Activated CD8-positive, alpha-beta memory T cell treated with anti-CD3 and anti-CD28 coated beads, Interleukin-2, amount 50 U/mL, for 1 hour (primary cell): ENCODE measurements at regions not wholly inside any gene's neighbourhood (a gene's known extent, or its start where the extent isn't known, plus 50 kb on each side); places are given as distances from the start of the nearest gene placed in this dataset.
"Not testable (repeated sequence)": the region's sequence is repeated elsewhere in the genome, so short reads cannot be mapped to it uniquely, and the experiment has no call there.

ENCODE experiments used
- DNase-seq: peaks from one replicate; pipeline ENCODE4 v3.0.0-alpha.2; 2020; ENCODE audit errors: extremely low read depth

DNA sequence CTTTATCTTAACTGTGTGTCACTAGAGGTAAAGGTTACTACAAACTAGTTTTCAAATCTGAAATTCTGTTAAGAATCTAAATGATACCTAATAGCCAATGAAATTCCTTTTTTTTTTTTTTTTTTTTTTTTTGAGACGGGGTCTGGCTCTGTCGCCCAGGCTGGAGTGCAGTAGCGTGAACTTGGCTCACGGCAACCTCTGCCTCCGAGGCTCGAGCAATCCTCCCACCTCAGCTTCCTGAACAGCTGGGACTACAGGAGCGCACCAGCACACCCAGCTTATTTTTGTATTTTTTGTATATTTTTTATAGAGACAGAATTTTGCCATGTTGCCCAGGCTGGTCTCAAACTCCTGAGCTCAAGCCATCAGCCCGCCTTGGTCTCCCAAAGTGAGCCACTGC lies 160.3 kb upstream of the NEBL start:
- DNase-seq, result no peak

- no peak for DNase-seq
Measured at GRCh38 chr10:21056461-21056860, 159.3 kb upstream of the NEBL start.

DNA sequence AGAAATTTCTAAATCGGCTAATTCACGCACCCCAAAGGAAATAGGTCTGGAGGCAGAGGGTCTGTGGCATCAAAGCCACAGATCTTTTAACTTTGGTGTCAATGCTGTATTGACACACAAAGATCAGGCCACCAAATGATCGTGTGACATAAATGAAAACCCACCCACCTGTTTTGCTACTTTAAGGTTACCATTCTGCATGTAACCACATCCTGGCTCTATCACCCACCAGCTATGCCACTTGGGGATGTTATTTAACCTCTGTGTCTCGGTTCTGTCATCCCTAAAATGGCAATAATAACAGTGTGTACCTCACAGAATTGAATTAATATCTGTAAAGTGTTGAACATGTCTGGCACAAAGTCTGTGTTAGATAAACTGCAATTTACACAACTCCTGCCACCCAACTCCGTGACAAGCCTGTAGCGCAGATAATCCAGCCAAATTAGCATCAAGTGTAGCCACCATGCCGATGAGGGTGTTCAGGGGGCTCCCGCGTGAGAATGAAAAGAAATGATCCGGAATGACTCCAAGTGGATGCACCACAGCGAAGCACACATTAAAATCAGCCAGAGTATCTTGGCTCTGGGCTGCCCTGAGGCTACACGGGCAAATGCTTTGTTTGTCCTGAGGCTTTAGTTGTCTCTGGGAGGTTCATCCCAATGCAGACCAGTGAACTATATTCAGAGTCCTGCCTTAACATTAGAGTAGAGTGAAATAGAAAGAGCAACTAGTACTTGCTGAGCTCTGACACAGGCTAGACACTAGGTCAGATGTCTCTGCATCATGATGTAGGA lies 158.4 kb upstream of the NEBL start:
- DNase-seq, result no peak

DNA sequence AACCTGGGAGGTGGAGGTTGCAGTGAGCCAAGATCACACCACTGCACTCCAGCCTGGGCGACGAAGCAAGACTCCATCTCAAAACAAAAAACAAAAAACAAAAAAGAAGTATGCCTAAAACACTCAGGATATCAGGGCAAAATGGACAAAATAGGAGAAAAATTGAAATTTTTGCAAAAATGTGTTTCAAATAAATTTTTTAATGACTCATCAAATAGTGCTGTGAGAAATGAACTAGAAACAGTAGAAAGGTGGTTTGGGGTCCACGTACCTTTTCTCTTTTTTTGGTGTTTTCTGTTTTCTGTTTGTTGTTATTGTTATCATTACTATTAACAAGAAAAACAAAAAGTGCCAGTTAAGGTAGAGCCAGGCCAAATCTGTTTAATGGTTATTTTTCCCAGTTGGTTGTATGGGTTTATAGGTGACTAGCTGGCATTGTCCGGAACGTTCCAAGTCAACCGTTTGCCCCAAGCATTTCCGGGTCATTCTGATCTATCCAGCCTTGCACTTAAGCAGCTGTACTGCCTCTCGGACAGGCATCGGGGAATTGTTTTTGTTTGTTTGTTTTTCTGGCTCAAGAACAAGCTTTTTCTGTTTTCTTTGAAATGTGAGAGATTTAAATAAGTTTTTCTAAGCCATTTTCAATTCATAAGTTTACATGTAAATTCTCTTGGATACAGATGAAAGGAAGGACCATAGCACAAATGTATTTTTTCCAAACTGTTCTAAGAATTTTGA lies 157.0 kb upstream of the NEBL start:
- no peak for DNase-seq

DNA sequence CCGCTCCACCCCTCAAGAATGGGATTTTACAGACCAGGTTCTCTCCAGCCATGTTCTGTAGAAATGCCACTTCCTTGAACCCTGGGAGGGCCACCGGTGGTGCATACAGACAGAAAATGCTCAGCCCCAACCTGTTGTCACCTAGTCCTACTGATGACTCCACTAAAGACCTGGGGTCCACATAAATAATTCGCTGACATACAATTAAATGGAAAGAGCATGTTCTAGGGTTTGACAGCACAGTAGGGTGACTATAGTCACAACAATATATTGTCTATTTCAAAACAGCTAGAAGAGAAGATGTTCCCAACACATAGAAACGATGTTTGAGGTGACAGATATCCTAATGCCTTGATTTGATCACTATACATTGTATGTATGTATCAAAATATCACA lies 155.6 kb upstream of the NEBL start:
- DNase-seq, result no peak

DNA sequence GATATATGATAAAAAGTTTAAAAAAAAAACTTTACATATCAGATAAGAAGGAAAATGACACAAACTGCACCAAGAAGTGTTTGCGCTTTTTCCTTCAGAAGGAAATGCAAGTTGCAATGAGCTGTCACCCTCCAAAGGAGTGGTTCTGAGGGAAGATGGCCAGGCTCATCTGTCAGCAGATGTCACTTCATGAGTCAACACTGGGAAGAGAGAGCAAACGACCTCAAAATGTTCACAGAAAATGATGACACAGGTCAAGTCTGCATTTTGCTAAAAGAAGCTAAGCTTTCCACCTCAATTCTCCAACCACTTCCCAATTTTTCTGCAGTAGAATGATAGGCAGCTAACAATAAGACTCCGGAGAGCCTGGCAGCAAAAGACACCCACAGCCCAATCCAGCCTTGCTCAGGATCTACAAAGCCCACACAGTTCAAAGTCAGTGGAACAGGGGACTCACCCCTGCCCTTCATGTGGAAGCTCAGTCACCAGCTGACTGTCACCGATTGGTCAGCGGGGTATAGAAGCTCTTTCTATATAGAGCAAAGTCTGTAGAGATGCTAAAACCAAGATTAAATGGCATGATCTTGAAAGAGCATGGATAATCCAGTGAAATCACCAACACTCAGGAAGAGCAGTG lies 155.1 kb upstream of the NEBL start:
- DNase-seq, result no peak

- no peak for DNase-seq
Measured at GRCh38 chr10:21049482-21049881, 152.4 kb upstream of the NEBL start.

DNA sequence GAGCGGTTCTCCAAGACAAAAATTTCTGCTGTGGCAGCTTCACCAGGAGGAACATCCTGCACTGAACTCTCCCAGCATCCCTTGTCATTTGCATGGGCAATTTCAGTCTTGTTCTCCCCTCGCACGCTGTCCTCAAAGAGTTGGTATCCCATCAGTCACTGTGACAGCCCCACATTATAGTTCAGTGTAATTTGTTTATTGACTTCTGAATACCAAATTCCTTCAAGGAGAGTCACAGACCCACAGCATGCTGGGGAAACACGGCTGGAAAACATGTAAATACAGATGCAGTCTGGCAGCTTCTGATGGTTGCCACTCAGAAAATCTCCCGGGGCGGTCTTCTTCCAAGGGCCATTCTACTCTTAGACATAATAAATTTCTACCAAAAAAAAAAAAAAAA lies 151.0 kb upstream of the NEBL start:
- DNase-seq, result no peak

- no peak for DNase-seq
Measured at GRCh38 chr10:21047511-21047910, 150.4 kb upstream of the NEBL start.

GRCh38 chr10:21047096-21047495 lies 150.0 kb upstream of the NEBL start:
- DNase-seq, result no peak

- no peak for DNase-seq
Measured at GRCh38 chr10:21043044-21043443, 145.9 kb upstream of the NEBL start.

DNA sequence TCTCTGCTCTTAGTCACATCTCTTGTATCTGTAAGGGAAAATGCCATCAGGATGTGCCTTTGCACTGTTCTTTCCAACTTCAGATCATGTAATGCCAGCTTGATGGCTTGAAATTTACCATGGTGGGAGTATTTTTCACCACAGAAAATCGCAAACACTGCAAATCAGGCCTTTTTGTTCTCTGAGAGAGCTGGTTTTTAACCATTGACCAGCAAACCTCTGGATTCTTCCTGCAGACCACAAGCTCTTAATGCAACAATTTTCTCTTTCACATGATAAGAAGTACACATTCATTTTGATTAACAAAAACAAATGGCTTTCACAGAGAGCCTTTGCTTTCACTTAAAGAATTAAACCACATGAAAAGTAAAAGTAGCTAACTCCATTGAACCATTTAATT lies 145.4 kb upstream of the NEBL start:
- no peak for DNase-seq

DNA sequence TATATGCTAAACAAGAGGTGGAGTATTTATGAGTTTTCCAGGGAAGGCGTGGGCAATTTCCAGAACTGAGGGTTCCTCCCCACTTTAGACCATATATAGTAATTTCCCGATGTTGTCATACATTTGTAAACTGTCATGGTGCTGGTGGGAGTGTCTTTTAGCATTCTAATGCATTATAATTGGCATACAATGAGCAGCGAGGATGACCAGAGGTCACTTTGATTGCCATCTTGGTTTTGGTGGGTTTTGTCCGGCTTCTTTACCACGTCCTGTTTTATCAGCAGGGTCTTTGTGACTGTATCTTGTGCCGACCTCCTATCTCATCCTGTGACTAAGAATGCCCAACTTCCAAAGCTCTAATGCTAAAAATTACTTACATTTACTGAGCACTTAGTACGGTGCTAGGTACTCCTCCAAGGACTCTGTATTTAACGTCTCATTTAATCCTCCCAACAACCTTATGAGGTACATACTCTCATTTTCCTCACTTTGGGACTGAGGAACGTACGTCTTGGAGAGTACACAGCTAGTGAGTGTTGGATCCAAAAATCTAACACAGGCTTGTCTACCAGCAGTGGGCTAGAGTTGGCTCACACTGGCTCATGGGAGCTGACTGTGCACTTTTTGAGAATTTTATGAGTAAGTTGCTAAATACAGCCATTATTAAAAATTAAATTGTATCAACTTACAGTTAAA lies 144.8 kb upstream of the NEBL start:
- no peak for DNase-seq

GRCh38 chr10:21039721-21040120 lies 142.6 kb upstream of the NEBL start:
- DNase-seq, result no peak

GRCh38 chr10:21036757-21037156 lies 139.6 kb upstream of the NEBL start:
- DNase-seq, result no peak

- not testable (repeated sequence) for DNase-seq
Measured at GRCh38 chr10:21034770-21035169, 137.7 kb upstream of the NEBL start.

- no peak for DNase-seq
Measured at GRCh38 chr10:21034241-21034640, 137.1 kb upstream of the NEBL start.

GRCh38 chr10:21032587-21033319 lies 135.6 kb upstream of the NEBL start:
- DNase-seq, result no peak

DNA sequence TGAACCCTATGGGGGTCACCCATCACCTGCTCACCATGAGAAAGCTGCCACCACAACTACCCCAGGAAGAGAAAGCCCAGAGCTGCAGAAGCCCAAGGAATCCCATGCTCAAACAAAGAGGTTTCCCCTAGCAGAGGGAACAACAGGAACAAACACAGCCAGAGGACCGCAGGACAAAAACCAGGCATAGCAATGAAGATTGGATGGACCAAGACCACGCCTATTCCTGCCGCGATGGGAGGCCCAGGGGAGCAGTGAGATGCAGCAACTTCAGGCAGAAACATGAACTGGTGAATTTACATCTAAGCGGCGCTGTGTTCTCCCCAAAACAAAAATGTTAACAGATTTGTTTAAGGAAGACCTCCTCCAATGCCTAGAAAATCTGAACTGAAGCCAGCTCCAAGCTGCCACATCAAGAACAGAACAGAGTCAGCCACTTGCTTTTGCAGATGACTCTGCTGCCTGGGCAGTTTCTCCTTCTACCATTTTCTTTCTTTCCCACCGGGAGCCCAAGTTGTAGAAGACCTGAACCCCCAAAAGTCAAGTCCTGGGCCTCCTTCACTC lies 134.2 kb upstream of the NEBL start:
- no peak for DNase-seq

- no peak for DNase-seq
Measured at GRCh38 chr10:21030091-21030490, 133.0 kb upstream of the NEBL start.

GRCh38 chr10:21022821-21023220 lies 125.7 kb upstream of the NEBL start:
- no peak for DNase-seq
